SKM-1 treated with dmso at 0.1 percent for 144 hours (cell line): ENCODE measurements at regions not wholly inside any gene's neighbourhood (a gene's known extent, or its start where the extent isn't known, plus 50 kb on each side); places are given as distances from the start of the nearest gene placed in this dataset.

ENCODE experiments used
- DNase-seq: peaks from one replicate; lab custom pipeline; 2025; ENCODE audit not compliant: unreplicated experiment; lab: John Stamatoyannopoulos, UW

DNA sequence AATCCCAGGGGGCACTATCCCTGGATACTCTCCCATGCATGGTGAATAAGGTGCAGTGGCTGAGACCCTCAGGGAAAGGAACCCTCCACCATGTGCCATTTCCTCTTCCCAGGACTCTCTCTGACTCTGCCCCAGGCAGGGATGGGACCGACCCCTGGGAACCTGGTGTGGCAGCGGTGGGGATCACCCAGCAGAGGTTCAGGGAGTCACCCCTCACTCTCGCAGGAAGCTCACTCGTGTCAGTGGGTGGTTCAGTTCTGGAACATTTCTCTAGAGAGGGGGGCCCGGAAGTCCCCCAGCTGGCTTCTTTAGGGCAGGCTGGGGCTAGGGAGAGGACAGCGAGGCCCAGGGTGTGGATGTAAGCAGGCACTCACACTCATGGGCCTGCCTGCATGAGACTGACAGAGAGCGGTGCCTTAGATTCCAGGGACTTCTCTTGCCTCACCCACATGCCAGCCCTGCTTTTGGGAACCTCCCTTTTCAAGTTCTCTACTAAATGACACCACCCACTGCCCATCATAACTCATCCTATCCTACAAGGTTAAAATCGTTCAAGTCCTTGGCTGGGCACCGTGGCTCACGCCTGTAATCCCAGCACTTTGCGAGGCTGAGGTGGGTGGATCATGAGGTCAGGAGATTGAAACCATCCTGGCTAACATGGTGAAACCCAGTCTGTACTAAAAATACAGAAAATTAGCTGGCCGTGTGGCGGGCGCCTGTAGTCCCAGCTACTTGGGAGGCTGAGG, 109.7 kb upstream of the SDK2 start:
- no peak for DNase-seq

DNA sequence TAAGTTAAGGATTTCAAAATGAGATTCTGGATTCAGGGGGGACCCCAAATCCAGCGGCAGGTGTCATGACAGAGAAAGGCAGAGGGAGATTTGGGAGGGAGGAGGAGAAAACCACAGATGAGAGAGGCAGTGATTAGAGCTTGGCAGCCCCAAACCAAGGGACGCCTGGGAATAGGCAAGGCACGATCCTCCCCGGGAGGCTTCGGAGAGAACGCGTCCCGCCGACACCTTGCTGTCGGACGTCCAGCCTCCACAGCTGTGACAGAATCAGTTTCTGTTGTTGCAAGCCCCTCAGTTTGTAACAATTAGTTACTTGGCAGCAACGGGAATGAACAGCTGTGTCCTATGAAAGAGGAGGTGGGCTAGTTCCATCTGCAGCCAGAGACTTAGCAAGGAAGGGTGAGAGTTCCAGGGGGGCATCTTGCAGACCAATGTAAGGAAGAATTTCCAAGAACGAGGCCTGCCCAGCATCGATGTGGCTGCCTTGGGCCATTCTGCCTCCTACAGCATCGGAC, 110.7 kb upstream of the SDK2 start:
- DNase-seq = no peak

GRCh38 chr17:73757420-73757819, 113.2 kb upstream of the SDK2 start:
- DNase-seq = no peak

GRCh38 chr17:73758245-73758644, 114.0 kb upstream of the SDK2 start:
- peak; percentile 34 for DNase-seq

DNA sequence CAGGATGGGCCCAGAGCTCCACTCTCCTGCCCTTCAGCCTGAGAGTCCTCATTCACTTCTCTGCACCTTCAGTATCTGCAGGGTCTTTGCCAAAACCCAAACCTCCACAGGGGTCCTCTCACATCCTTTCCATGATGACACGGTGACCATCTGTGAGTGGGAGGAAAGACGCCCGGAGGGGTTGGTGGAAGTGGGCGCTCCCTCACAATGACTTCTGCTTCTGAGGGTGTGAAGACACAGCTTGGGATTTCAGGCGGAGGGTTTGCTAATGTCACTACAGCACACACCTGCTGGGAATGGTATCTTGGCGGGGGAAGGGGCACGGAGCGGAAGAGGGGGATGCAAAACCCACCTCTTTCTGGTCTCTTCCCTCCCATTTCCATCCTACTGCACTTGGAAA, 115.1 kb upstream of the SDK2 start:
- DNase-seq = no peak

DNA sequence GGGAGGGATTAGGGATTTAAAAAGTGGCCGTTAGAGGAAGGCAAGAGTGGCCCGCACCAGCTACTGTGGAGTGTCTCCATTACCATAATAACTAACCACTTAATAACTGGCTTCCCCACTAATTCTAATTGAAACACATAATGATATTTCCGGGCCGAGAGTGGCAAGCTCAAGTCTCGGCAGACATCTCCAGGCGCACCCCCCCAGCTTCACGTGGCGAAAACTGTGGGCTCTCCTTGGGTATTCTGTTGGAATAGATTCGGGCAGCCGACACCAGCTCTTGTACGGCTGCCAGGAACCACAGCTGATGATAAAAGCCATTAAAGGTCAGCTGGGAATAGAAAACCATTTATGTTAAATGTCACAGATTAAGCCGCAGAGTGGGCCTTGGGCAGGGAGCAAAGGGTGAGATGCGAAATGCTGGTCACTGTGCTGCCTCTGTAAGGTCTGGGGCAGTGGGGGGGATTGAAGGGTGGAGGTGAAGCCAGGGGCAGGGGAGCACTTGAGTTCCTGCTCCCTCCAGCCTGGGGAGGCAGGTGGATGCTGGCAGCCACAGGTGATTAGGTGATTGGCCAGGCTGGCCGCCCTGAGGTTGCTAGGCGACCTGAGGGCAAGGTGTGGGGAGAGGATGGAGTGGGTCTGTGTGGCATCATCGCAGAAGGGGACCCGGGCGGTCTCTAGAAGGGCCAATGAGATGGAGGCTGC, 115.6 kb upstream of the SDK2 start:
- DNase-seq = no peak

DNA sequence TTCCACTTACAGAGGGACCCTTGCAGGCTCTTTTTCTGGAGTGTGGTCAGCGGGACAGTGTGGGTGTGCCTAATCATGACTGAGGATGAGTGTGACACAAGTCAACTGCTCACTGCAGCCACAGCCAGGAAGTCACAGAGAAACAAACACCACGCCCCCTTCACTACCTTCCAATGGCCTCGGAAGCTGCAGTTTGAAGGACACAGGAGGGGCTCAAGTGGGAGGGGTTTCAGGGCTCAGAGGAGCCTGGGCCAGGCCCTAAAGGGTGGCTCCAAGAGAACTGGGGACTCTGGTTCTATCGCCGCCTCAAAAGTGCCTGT, 116.2 kb upstream of the SDK2 start:
- no peak for DNase-seq

- DNase-seq = no peak
Observed at GRCh38 chr17:73765824-73766563, 121.7 kb upstream of the SDK2 start.

- no peak for DNase-seq
Observed at GRCh38 chr17:73767696-73768095, 123.5 kb upstream of the SDK2 start.

GRCh38 chr17:73768691-73769090, 124.4 kb upstream of the SDK2 start:
- DNase-seq = no peak

GRCh38 chr17:73769479-73769878, 125.2 kb upstream of the SDK2 start:
- DNase-seq = no peak

- no peak for DNase-seq
Observed at GRCh38 chr17:73770115-73770848, 126.0 kb upstream of the SDK2 start.

- DNase-seq = no peak
Observed at GRCh38 chr17:73770849-73771229, 126.6 kb upstream of the SDK2 start.

DNA sequence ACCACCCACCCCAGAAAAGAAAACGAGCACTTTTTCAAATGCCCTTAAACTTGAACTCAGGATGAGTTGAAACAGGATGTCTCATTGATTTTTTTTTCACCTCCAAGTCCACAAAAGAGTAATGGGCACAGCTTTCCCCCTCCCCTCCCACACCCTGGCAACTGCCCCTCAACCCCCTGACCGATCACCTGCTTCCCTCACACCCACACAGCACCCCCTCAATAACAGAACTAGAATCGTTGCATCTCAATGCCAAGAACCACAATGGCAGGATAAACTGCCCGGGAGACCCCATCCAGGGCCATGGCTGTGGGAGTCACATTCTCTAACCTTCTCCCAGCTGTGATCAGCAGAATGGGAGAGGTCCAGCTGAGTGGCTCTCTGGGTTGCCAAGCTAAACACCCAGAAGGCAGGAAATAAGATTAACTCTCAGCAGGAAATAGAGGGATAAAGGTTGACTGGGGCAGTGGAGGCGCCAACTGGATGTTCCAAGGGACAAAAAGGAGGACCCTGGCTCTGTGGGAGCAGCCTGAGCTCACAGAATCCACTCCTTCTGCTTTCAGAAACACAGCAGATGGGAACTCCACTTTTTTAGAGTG, 128.0 kb upstream of the SDK2 start:
- DNase-seq = no peak

GRCh38 chr17:73773702-73774101, 129.5 kb upstream of the SDK2 start:
- no peak for DNase-seq

GRCh38 chr17:73774852-73775251, 130.6 kb upstream of the SDK2 start:
- no peak for DNase-seq

GRCh38 chr17:73776351-73777130, 132.3 kb upstream of the SDK2 start:
- DNase-seq = no peak

DNA sequence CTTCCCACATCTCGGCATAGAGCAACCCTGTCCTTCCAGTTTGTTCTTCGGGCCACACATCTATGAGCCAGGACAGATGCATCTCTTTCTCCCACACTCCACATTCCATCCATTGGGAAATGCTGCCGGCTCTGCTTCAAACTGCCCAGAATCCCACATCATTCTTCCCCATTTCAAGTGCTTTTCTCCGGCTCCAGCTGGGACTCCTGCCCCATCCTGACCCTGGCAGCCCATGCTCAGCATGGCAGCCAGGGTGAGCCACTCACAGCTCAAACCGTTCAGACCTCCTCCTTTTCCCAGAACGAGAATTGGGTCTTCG, 132.8 kb upstream of the SDK2 start:
- DNase-seq = no peak

GRCh38 chr17:73782231-73782630, 138.0 kb upstream of the SDK2 start:
- DNase-seq = no peak

- DNase-seq = no peak
Observed at GRCh38 chr17:73782641-73783381, 138.6 kb upstream of the SDK2 start.
